Osteoblast (primary cell): ENCODE measurements at regions not wholly inside any gene's neighbourhood (a gene's known extent, or its start where the extent isn't known, plus 50 kb on each side); places are given as distances from the start of the nearest gene placed in this dataset.

Experiments
- DNase-seq: peaks from one replicate; pipeline ENCODE4 v3.0.0; 2011; ENCODE audit warnings: low spot score, mixed read lengths; ENCODE audit not compliant: insufficient read length; ENCODE audit errors: missing footprints
- H2AFZ ChIP-seq: 2 replicates; pipeline ENCODE4 v1.6.0; 2011; ENCODE audit warnings: mild to moderate bottlenecking, low read length
- H3K27ac ChIP-seq: 2 replicates; pipeline ENCODE4 v1.5.1; 2011; ENCODE audit warnings: mild to moderate bottlenecking, low read depth, low read length, moderate library complexity
- H3K27me3 ChIP-seq: 2 replicates; pipeline ENCODE4 v1.6.0; 2012; ENCODE audit warnings: mild to moderate bottlenecking, control low read depth, inconsistent platforms, low read length, moderate library complexity; ENCODE audit not compliant: insufficient read depth
- H3K36me3 ChIP-seq: 2 replicates; pipeline ENCODE4 v1.5.1; 2011; ENCODE audit warnings: mild to moderate bottlenecking, low read length, control low read depth, moderate library complexity; ENCODE audit not compliant: insufficient read depth
- H3K4me1 ChIP-seq: 2 replicates; pipeline ENCODE4 v1.5.1; 2011; ENCODE audit warnings: mild to moderate bottlenecking, low read length, control low read depth, moderate library complexity; ENCODE audit not compliant: insufficient read depth
- H3K4me2 ChIP-seq: 2 replicates; pipeline ENCODE4 v1.6.0; 2011; ENCODE audit warnings: mild to moderate bottlenecking, low read length; ENCODE audit not compliant: insufficient read depth
- H3K4me3 ChIP-seq: fragments of 200-600 bp; sonication (generic); 3 replicates; pipeline ENCODE4 v1.5.1; 2012; ENCODE audit warnings: mild to moderate bottlenecking, low read length, inconsistent platforms; ENCODE audit not compliant: insufficient read depth
- H3K79me2 ChIP-seq: 2 replicates; pipeline ENCODE4 v1.6.0; 2012; ENCODE audit warnings: mild to moderate bottlenecking, low read length, control low read depth, inconsistent platforms; ENCODE audit not compliant: insufficient read depth
- H3K9me3 ChIP-seq: 2 replicates; pipeline ENCODE4 v1.5.1; 2011; ENCODE audit warnings: low read depth, low read length, control low read depth
- H4K20me1 ChIP-seq: 2 replicates; pipeline ENCODE4 v1.6.0; 2012; ENCODE audit warnings: mild to moderate bottlenecking, low read length, control low read depth; ENCODE audit not compliant: insufficient read depth
- TF ChIP-seq, protein P1 (sequence below): IDR thresholded peaks from 2 replicates; pipeline ENCODE4 v1.5.1; 2011; ENCODE audit warnings: mild to moderate bottlenecking, low read depth, low read length, moderate library complexity; ENCODE audit errors: extremely low read depth

DNA sequence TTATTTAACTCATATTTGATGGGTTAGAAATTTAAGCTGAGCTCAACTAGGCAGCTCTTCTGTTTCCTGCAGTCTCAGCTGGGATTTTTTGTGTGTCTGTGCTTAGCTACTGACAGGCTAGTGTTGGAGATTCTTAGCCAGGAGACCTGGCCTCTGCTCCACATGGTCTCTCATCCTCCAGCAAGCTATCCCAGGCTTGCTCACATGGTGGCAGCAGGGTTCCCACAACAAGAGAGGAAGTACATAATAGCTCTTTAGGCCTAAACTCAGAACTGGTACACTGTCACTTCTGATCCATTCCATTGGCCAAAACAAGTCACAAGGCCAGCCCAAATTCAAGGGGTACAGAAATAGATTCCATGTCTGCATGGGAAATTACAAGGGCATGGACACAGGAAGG is 406.2 kb downstream of the SUCLA2 start:
- Histone ChIP-seq H3K79me2 (no peaks in the 10 kb centered on the region), H3K27ac (no peak overlapping the region), H2AFZ (no peak overlapping the region), H3K36me3 (no peaks in the 10 kb centered on the region), H3K4me2 (no peak overlapping the region), H4K20me1 (no peaks in the 10 kb centered on the region), H3K27me3 (no peaks in the 10 kb centered on the region), H3K9me3 (no peaks in the 10 kb centered on the region), H3K4me3 (no peak overlapping the region), H3K4me1 (no peaks in the 10 kb centered on the region)
- DNase-seq, result no peak
- TF ChIP-seq, protein P1, sequence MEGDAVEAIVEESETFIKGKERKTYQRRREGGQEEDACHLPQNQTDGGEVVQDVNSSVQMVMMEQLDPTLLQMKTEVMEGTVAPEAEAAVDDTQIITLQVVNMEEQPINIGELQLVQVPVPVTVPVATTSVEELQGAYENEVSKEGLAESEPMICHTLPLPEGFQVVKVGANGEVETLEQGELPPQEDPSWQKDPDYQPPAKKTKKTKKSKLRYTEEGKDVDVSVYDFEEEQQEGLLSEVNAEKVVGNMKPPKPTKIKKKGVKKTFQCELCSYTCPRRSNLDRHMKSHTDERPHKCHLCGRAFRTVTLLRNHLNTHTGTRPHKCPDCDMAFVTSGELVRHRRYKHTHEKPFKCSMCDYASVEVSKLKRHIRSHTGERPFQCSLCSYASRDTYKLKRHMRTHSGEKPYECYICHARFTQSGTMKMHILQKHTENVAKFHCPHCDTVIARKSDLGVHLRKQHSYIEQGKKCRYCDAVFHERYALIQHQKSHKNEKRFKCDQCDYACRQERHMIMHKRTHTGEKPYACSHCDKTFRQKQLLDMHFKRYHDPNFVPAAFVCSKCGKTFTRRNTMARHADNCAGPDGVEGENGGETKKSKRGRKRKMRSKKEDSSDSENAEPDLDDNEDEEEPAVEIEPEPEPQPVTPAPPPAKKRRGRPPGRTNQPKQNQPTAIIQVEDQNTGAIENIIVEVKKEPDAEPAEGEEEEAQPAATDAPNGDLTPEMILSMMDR, result no peak

DNA sequence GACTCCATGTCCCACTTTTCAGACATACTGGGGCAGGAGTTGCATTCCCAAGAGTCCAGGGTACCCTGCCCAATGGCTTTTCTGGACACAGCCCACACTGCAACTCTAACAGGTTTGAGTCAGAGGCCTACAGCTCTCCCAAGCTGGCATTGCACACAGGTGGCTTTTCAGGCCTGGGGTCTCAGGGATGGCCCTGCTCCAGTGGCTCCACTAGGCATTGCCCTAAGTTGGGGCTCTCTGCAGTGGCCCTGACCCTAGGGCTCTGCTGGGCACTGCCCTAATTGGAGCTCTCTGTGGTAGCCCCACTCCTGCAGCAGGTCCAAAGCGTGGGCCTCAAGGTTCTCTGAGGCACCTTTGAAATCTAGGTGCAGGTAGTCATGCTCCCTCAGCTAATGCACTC is 408.8 kb downstream of the SUCLA2 start:
- TF ChIP-seq, protein P1, result no peak
- Histone ChIP-seq H4K20me1 (no peaks in the 10 kb centered on the region), H3K27ac (no peak overlapping the region), H3K36me3 (no peaks in the 10 kb centered on the region), H3K27me3 (no peaks in the 10 kb centered on the region), H3K4me3 (no peak overlapping the region), H3K4me2 (no peak overlapping the region), H3K4me1 (no peaks in the 10 kb centered on the region), H3K9me3 (no peaks in the 10 kb centered on the region), H2AFZ (no peak overlapping the region), H3K79me2 (no peaks in the 10 kb centered on the region)
- DNase-seq, result peak; percentile 6

DNA sequence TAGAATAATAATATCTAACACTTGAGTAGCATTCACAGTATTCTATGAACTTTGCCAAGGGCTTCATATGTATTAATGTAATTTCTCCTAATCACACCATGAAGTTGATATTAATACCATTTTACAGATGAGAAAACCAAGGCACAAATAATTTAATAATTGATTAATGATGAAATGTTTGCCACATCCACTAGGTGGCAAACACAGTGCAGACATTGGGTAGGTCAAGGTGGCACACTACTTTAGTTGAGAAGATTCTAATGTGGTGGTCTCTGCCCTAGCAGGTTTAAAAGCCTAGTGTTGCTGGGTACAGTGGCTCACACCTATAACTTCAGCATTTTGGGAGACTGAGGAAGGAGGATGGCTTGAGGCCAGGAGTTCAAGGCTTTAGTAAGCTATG is 412.4 kb downstream of the SUCLA2 start:
- no peak for DNase-seq
- H3K9me3 ChIP-seq, result no peaks in the 10 kb centered on the region
- no peaks in the 10 kb centered on the region for H3K4me1 ChIP-seq
- no peaks in the 10 kb centered on the region for H4K20me1 ChIP-seq
- TF ChIP-seq, protein P1, result no peak
- H3K4me2 ChIP-seq, result no peak overlapping the region
- no peak overlapping the region for H3K4me3 ChIP-seq
- no peaks in the 10 kb centered on the region for H3K79me2 ChIP-seq
- H3K27ac ChIP-seq, result no peak overlapping the region
- H3K27me3 ChIP-seq, result no peaks in the 10 kb centered on the region
- no peaks in the 10 kb centered on the region for H3K36me3 ChIP-seq
- no peak overlapping the region for H2AFZ ChIP-seq

DNA sequence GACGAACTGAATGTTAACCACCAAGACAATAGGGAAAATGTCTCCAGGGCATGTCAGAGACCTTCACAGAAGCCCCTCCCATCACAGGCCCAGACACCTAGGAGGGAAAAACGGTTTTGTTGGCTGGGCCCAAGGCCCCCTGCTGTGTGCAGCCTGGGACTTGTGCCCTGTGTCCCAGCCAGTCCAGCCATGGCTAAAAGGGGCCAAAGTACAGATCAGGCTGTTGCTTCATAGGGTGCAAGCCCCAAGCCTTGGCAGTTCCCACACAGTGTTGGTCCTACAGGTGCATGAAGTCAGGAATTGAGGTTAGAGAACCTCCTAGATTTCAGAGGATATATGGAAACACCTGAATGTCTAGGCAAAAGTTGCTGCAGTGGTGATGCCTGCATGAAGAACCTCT is 428.7 kb downstream of the SUCLA2 start:
- DNase-seq, result no peak
- no peaks in the 10 kb centered on the region for H3K4me1 ChIP-seq
- no peaks in the 10 kb centered on the region for H3K79me2 ChIP-seq
- no peak overlapping the region for H3K27ac ChIP-seq
- H2AFZ ChIP-seq, result no peak overlapping the region
- no peak overlapping the region for H3K4me3 ChIP-seq
- H4K20me1 ChIP-seq, result no peaks in the 10 kb centered on the region
- H3K4me2 ChIP-seq, result no peak overlapping the region
- no peaks in the 10 kb centered on the region for H3K36me3 ChIP-seq
- H3K27me3 ChIP-seq, result no peaks in the 10 kb centered on the region
- TF ChIP-seq, protein P1, result no peak
- H3K9me3 ChIP-seq, result peaks cover 5% of the 10 kb centered on the region
